Dermis blood vessel endothelial cell (primary cell): ENCODE measurements at regions not wholly inside any gene's neighbourhood (a gene's known extent, or its start where the extent isn't known, plus 50 kb on each side); places are given as distances from the start of the nearest gene placed in this dataset.
"Not testable (repeated sequence)": the region's sequence is repeated elsewhere in the genome, so short reads cannot be mapped to it uniquely, and the experiment has no call there.

Source experiments
- DNase-seq: peaks from one replicate; pipeline ENCODE4 v3.0.0; 2010

DNA sequence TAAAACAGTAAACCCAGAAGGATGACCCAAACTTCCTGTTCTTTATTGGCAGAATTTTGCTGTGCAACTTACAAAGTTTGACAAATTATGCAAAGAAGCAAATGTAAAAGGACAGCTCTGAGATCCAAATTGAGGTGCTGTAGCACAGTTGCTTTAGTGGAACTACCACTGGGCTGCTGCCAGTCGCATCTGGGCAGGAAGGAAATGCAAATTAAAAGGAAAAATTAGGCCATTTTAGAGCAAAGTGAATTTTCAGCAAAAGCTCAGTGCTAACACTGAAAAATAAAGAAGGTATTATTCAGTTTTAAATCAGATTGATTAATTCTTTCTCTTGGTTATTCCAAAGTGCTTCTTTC, 104.5 kb downstream of the ZMAT3 start:
- peak; percentile 13 for DNase-seq

DNA sequence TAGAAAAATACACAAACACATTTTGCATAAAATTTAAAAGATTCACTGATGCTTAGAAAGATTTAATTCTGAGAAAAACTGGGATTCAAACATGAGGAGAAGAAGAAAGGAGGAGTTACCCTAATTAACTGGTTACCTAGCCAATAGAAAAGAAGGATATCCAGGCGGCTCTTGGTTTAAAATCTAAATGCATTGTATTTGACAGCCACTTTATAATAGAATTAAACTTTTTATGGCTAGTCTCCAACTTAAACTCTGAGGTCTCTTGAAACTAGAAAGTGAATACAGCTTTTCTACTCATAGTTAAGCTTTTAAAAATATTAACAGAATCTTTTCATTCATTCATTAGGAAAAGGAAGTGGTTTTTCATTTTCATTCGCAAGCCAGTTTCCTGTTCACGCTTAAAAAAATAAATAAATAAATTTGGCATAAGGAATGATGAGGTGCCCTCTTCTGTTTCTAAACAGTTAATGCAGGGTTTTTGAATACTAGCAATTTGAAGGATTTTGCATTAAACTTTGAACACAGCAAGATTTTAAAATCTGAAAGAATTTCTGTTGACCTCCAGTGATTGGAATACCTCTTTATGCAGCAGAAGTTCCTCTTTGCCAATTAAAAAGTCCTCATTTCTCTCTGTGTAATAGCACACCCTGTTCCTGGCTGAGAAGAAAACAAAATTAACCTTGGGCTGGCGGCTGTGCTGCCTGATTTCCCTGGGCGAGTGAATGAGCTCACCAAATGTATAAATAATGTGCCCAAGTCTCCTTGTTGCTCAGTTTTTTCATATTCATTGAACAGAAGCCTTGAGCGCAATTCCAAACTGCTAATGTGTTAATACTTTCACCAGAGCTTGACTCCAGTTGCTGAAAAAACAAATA, 105.1 kb downstream of the ZMAT3 start:
- peak; percentile 54 for DNase-seq

DNA sequence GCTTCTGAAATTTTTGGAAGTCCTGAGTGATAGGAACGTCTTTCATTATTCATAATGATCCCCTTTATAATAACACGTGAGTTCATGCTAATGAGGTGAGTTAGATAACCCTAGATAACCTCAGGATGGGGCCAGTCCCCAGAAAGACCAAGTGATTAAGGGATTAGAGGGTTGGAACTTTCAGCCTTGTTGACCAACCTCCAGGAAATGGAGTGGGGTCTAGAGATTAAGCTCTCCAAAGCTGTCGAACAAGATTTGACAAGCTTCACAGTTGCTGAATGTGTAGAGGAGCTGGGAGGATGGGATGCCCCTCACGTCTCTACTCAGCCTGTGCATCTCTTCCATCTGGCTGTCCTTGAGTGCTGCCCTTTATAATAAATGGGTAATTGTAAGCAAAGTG, 107.1 kb downstream of the ZMAT3 start:
- DNase-seq, result no peak

DNA sequence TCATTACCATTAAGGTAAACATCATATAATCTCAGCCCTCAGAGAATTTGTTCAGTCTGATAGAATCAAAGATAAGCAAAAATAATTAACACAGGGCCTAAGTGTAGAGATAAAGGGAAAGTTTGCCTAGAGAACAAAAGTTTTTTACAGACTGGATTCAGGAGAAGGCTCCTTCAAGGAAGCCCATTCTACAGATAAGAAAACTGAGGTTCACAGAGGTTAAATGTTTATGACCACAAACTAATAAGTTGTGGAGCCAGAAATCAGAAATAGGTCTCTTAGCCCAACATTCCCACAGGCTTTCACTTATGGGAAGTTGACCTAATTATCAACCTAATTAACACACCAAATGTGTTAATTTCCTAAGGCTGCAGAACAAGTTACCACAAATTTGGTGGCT, 110.7 kb downstream of the ZMAT3 start:
- DNase-seq, result no peak

DNA sequence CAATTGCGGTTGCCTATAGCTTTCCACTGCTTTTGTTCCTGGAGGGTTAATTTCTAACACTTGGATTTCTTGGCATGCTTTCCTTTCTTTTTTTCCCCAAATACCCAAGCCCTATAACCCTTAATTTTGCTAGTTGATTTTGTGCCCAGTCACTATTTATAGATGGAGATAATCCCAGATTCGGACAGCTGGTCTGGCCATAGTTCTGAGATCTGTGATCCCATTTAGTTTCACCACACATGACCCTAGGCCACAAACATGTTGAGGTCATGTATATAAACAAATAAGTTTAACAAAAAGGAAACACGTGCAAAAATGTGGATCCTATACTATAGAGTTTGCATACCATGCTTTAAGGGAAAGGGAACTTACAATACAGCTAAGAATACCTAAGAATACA, 111.4 kb downstream of the ZMAT3 start:
- no peak for DNase-seq

DNA sequence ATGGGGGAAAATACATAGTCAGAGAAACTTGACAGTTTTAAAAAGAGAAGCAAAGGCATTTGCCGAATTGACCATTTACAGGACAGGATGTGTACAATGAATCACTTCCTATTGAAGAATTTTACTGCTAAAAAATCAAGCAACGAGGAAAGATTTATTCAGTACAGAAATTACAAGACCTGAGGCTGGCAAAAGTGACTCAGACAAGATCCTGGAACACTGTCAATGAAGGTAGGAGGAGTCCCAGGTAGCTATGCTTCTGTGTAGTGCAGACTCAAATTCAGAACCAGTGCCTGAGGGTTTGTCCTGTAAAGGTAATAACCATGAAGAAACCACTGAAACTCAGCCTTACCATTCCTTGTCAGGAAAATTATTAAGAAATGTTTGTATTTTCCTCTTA, 120.9 kb downstream of the ZMAT3 start:
- DNase-seq, result peak; percentile 69

DNA sequence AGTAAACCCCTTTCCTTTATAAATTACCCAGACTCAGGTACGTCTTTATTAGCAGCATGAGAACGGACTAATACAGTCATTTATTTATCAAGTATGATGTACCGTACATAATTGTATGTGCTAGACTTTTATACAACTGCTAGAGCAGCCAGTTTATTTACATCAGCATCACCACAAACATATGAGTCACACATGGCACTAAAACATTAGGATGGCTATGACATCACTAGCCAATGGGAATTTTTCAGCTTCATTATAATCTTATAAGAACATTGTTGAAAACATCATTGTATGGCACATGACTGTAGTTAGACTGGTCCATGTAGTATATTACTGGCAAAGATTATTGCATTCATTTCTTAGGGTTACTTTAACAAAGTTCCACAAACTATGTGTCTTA, 121.7 kb downstream of the ZMAT3 start:
- no peak for DNase-seq

DNA sequence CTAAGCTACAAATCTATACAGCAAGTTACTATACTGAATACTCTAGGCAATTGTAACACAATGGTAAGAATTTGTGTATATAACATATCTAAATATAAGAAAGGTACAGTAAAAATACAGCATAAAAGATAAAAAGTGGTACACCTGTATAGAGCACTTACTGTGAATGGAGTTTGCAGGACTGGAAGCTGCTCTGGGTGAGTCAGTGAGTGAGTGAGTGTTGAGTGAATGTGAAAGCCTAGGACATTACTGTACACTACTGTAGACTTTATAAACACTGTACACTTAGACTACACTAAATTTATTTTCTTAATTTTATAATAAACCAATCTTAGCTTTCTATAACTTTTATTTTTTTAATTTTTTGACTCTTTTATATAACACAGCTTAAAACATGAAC, 123.1 kb downstream of the ZMAT3 start:
- DNase-seq, result no peak

DNA sequence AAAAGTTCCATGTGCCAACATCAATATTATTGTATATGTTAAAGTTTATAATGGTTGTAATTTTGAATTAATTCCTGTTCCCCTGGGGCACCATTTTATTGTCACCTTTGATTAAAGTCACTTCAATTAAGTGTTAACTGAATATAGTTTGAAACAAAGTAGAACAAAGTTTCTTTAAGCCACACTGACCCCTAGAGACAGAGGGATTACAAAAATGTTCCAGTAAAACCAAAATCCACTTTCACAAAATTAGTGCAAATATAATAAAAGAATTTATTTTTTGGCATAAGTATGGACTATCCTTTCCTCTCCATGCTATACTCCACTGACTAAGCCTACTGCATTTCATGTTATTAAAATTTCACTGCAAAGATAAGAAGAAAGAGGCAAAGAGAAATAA, 123.9 kb downstream of the ZMAT3 start:
- DNase-seq, result no peak

DNA sequence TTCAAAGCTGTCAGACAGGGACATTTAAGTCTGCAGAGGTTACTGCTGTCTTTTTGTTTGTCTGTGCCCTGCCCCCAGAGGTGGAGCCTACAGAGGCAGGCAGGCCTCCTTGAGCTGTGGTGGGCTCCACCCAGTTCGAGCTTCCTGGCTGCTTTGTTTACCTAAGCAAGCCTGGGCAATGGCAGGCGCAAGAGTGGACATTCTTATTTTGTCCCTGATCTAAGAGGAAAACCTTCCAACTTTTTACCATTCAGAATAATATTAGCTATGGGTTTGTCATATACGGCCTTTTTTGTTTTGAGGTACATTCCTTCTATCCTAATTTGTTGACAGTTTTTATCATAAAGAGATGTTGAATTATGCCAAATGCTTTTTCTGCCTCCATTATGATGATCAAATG, 129.3 kb downstream of the ZMAT3 start:
- not testable (repeated sequence) for DNase-seq

DNA sequence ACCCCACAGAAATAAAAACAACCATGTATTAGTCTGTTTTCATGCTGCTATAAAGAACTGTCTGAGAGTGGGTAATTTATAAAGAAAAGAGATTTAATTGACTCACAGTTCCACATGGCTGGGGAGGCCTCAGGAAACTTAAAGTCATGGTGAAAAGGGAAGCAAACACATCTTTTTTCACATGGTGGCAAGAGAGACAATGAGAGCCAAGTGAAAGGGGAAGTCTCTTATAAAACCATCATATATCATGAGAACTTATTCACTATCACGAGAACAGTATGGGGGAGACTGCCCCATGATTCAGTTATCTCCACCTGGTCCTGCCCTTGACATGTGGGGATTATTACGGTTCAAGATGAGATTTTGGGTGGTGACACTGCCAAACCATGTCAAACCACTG, 141.5 kb downstream of the ZMAT3 start:
- DNase-seq, result no peak

DNA sequence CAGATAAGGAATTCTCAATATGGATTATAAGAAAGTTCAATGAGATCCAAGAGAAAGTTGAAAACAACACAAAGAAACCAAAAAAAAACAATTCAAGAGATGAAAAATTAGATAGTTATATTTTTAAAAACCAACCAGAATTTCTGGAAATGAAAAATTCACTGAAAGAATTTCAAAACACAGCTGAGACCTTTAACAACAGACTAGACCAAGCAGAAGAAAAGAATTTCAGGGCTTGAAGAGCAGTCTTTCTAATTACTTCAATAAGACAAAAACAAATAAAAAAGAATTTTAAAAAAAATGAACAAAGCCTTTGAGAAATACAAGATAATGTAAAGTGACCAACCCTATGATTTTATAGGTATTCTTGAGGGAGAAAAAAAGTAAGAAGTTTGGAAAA, 155.4 kb downstream of the ZMAT3 start:
- no peak for DNase-seq

DNA sequence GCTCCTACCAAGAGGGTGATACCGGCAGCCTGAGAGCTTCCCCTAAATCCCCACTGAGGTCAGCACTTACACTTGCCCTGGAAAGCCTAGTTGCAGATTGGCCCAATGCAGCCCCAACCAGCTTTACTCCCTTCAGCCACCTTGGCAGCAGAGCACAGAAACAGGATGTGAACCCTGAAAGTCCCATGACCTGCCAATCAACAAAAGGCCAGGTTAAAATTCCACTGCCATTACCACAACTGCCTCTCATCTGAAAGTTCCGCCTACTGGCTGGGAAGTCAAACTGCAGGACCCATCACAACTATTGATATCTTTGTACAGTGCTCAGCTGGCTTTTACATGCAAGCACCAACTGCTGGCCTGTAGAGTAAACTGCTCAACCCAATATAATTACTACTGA, 156.2 kb downstream of the ZMAT3 start:
- no peak for DNase-seq

DNA sequence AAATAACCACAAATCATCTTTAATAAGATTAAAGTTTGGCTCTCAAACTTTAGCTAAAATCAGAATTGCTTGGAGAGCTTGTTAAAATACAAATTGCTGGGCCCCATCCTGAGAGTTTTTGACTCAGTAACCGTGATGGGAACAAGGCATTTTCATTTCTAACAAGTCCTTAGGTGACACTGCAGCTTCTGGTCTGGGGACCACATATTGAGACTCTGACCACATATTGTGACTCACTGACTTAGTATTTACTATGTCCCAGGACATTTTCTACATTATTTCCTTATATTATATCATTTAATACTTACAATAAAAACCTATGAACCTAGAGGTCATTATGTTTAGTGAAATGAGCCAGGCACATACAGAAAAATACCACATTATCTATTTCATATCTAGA, 164.5 kb downstream of the ZMAT3 start:
- DNase-seq, result no peak

DNA sequence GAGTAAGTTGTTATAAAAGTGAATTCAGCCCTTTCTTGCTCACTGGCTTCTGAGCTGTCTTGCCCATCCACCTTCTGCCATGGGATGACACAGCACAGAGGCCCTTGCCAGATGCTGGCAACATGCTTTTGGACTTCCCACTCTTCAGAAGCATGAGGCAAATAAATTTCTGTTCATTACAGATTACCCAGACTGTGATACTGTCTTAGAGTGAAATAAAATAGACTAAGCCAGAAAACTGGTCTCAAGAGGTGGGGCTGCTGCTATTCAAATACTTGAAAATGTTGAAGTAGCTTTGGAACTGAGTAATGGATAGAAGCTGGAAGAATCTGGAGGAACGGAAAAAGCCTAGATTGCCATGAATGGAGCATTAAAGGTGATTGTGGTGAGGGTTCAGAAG, 170.4 kb downstream of the ZMAT3 start:
- DNase-seq, result no peak

DNA sequence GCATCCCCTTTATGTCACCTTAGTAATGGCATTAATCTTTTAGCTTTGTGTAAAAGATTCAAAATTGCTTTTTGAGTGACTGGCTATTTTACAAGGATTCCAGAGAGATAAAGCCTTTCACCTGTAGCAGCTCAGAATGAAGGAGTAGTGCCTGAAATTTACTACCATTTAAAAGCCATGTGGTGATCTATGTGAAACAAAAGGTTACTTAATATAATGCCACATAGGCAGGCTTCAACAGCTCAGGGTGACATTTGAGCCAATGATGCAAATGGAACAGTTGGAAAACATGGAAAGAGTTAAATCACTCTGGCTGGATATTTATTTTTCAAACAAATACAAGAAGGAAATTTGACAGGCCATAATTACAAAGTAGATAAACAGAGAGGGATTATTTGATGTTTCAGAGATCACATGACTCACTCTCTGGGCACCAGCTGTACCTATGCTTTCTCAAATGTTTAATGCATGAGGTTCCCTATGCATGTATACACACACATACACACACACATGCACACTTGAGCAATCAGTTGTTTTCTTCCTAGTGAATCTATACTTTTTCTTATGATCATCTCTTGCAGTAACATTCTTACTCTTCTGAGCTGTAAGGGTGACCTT, 171.5 kb downstream of the ZMAT3 start:
- no peak for DNase-seq

DNA sequence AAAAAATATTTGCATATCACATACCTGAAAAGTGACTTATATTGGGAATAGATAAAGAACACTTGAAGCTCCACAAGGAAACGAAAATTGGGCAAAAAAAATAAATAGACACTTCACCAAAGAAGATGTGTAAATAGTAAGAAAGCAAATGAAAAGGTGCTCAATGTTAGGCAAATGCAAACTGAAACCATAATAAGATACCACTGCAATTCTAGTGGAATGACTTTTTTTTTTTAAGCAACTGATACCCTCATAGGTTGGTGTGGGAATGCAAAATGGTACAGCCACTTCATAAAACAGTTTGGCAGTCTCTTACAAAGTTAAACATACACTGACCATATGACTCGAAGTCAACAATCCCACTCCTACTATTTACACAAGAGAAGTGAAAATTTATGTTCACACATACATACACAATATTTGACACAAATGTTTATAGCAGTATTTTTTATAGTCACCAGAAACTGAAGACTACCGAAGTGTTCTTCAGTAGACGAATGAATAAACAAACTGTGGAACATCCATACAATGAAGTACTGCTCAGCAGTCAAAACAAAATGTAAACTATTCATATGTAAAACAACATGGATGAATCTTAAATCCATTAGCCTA, 176.3 kb downstream of the ZMAT3 start:
- no peak for DNase-seq
